SK-N-SH treated with all-trans-retinoic acid at 6 μM for 48 hours (cell line): ENCODE measurements at regions not wholly inside any gene's neighbourhood (a gene's known extent, or its start where the extent isn't known, plus 50 kb on each side); places are given as distances from the start of the nearest gene placed in this dataset.

Source experiments
- CSDC2 ChIP-seq: fragments of 250-450 bp; sonication (Bioruptor Pico); IDR thresholded peaks from 2 replicates; pipeline ENCODE4 v1.5.0; 2020; ENCODE audit warnings: mild to moderate bottlenecking, moderate library complexity
- ESRRG ChIP-seq: fragments of 250-450 bp; sonication (Bioruptor Pico); IDR thresholded peaks from 2 replicates; pipeline ENCODE4 v1.6.1; 2021; ENCODE audit warnings: mild to moderate bottlenecking
- PATZ1 ChIP-seq: fragments of 250-450 bp; sonication (Bioruptor Pico); IDR thresholded peaks from 2 replicates; pipeline ENCODE4 v1.8.0; 2020; ENCODE audit warnings: mild to moderate bottlenecking, moderate library complexity, borderline replicate concordance
- RARB ChIP-seq: fragments of 250-450 bp; sonication (Bioruptor Pico); IDR thresholded peaks from 2 replicates; pipeline ENCODE4 v1.8.0; 2021; ENCODE audit warnings: mild to moderate bottlenecking, moderate library complexity
- TCF4 ChIP-seq: fragments of 250-450 bp; sonication (Bioruptor Pico); IDR thresholded peaks from 2 replicates; pipeline ENCODE4 v1.8.0; 2021; ENCODE audit warnings: mild to moderate bottlenecking, moderate library complexity, borderline replicate concordance
- ZC3H10 ChIP-seq: fragments of 250-450 bp; sonication (Bioruptor Pico); IDR thresholded peaks from 2 replicates; pipeline ENCODE4 v1.5.1; 2021; ENCODE audit warnings: mild to moderate bottlenecking, moderate library complexity
- ZFP3 ChIP-seq: fragments of 250-450 bp; sonication (Bioruptor Pico); IDR thresholded peaks from 2 replicates; pipeline ENCODE4 v1.5.0; 2020; ENCODE audit warnings: mild to moderate bottlenecking, moderate library complexity
- ZNF565 ChIP-seq: fragments of 450-650 bp; formaldehyde crosslinking; conservative IDR thresholded peaks from 2 replicates; pipeline ENCODE4 v1.5.0; 2020; ENCODE audit warnings: low read depth, mild to moderate bottlenecking, moderate library complexity
- ZNF8 ChIP-seq: fragments of 450-650 bp; formaldehyde crosslinking; IDR thresholded peaks from 2 replicates; pipeline ENCODE4 v1.5.0; 2020; ENCODE audit warnings: mild to moderate bottlenecking, moderate library complexity
- TF ChIP-seq, protein P1 (sequence below): fragments of 250-450 bp; sonication (Bioruptor Pico); IDR thresholded peaks from 2 replicates; pipeline ENCODE4 v1.5.0; 2020; ENCODE audit warnings: mild to moderate bottlenecking, moderate library complexity

DNA sequence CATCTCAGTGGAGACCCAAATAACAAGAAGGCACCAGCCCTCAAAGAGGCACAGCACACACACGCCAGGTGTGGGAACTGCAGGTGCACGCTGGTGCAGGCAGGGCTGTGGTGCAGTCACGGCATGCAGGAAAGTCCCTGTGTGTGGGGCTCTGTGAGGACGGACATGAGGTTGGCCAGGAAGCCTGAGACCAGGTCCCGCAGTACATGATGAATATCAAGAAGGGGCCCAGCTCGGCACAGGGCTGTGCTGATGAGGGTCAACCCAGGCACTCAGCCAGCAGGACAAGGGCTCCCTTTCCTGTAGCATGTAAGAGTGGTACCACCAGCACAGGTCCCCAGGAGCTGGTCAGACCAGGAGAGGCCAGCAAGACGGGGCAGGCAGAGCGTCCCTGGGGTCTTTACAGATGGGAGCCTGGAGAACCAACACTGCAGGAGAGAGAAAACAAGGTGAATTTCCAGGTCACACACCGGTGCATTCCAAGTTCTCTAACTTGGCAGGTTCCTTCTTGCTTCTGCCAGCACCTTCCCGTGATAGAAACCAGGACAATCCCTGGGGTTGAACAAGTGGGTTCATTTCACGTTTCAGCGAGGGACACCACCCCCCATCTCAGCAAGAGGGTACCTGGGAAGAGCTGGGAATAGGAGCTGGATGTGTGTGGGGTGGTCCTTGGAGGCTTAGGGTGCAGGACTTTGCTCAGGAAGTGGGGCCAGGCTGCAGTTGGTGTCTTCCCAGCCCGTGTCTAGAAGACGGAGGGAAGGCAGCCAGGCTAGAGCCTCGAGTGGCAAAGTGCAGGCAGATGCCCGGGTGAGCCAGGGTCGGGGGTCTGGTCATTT, 244.8 kb upstream of the TCERG1L start:
- TF ChIP-seq ZC3H10 (CRISPR knock-in tag) (no peak), CSDC2 (no peak), ESRRG (CRISPR knock-in tag) (no peak), RARB (CRISPR knock-in tag) (no peak), ZNF565 (no peak), ZFP3 (CRISPR knock-in tag) (no peak), PATZ1 (CRISPR knock-in tag) (no peak), TCF4 (no peak), ZNF8 (CRISPR knock-in tag) (no peak)
- TF ChIP-seq, protein P1, sequence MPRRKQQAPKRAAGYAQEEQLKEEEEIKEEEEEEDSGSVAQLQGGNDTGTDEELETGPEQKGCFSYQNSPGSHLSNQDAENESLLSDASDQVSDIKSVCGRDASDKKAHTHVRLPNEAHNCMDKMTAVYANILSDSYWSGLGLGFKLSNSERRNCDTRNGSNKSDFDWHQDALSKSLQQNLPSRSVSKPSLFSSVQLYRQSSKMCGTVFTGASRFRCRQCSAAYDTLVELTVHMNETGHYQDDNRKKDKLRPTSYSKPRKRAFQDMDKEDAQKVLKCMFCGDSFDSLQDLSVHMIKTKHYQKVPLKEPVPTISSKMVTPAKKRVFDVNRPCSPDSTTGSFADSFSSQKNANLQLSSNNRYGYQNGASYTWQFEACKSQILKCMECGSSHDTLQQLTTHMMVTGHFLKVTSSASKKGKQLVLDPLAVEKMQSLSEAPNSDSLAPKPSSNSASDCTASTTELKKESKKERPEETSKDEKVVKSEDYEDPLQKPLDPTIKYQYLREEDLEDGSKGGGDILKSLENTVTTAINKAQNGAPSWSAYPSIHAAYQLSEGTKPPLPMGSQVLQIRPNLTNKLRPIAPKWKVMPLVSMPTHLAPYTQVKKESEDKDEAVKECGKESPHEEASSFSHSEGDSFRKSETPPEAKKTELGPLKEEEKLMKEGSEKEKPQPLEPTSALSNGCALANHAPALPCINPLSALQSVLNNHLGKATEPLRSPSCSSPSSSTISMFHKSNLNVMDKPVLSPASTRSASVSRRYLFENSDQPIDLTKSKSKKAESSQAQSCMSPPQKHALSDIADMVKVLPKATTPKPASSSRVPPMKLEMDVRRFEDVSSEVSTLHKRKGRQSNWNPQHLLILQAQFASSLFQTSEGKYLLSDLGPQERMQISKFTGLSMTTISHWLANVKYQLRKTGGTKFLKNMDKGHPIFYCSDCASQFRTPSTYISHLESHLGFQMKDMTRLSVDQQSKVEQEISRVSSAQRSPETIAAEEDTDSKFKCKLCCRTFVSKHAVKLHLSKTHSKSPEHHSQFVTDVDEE, result no peak
